D721Med (cell line): ENCODE measurements at regions not wholly inside any gene's neighbourhood (a gene's known extent, or its start where the extent isn't known, plus 50 kb on each side); places are given as distances from the start of the nearest gene placed in this dataset.

ENCODE experiments used
- DNase-seq: peaks from one replicate; pipeline ENCODE4 v3.0.0; 2011; ENCODE audit warnings: low spot score; ENCODE audit not compliant: insufficient read length
- FAIRE-seq: peaks from 2 replicates; lab custom pipeline; 2011; peaks lifted over from hg19 to GRCh38; lab: Jason Lieb, UNC
- TF ChIP-seq, protein P1 (sequence below): IDR thresholded peaks from 2 replicates; pipeline ENCODE4 v1.5.1; 2012; ENCODE audit warnings: mild to moderate bottlenecking, control low read depth; ENCODE audit not compliant: insufficient read depth; ENCODE audit errors: missing control alignments

DNA sequence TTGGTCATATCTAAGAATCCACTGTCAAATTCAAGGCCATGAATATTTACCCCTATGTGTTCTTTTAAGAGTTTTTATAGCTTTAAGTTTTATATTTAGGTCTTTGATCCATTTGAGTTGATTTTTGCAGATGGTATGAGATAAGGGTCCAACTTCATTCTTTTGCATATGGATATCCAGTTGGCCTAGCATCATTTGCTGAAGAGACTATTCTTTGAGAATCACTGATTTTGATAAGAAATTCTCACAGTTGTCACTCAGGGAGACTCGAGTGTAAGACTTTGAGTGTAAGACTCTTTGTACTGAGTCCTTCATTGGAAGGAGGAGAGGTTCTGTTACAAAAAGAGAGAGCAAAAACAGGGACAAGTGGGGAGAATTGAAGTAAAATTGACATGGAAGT lies 74.8 kb downstream of the CBLL2 start:
- DNase-seq (no peak), FAIRE-seq (no peak)
- TF ChIP-seq, protein P1, sequence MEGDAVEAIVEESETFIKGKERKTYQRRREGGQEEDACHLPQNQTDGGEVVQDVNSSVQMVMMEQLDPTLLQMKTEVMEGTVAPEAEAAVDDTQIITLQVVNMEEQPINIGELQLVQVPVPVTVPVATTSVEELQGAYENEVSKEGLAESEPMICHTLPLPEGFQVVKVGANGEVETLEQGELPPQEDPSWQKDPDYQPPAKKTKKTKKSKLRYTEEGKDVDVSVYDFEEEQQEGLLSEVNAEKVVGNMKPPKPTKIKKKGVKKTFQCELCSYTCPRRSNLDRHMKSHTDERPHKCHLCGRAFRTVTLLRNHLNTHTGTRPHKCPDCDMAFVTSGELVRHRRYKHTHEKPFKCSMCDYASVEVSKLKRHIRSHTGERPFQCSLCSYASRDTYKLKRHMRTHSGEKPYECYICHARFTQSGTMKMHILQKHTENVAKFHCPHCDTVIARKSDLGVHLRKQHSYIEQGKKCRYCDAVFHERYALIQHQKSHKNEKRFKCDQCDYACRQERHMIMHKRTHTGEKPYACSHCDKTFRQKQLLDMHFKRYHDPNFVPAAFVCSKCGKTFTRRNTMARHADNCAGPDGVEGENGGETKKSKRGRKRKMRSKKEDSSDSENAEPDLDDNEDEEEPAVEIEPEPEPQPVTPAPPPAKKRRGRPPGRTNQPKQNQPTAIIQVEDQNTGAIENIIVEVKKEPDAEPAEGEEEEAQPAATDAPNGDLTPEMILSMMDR = no peak

DNA sequence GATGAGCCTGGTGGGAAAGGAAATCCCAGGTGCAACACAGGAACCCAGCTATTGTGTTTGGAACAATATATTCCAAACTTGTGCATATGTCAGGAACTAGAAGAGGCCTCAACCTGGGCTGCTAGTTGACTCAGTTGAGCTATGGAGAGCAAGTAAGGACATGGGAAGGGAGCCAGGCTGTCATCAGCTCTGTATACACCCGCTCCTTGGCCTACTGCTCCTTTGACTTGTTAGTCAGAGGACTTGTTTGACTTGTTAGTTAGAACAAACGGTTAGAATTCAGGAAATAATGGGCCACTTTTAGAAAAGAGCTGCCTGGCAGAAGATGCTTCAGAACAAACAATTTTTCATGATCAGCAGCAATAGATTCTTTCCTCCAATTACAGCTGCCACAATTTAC lies 76.4 kb downstream of the CBLL2 start:
- FAIRE-seq = no peak
- TF ChIP-seq, protein P1 = no peak
- no peak for DNase-seq

DNA sequence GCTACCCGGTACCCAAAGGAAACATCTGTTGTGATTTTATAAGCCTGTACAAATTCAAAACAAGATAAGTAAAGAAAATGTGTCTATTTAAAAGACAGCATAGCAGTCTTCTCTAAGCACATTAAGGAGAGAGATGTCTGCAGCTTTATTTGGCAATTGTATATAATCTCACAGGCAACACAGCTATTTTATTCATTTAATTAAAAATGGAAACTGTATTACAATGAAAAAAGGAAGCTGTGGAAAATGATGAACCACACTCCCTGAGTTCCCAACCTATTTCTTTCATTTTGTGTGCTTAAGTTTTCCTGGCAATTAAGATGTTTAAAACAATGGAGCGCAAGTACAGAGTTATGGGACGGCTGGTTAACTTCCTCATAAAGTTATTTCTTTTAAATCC lies 78.4 kb downstream of the CBLL2 start:
- no peak for DNase-seq
- FAIRE-seq = no peak
- TF ChIP-seq, protein P1 = no peak

DNA sequence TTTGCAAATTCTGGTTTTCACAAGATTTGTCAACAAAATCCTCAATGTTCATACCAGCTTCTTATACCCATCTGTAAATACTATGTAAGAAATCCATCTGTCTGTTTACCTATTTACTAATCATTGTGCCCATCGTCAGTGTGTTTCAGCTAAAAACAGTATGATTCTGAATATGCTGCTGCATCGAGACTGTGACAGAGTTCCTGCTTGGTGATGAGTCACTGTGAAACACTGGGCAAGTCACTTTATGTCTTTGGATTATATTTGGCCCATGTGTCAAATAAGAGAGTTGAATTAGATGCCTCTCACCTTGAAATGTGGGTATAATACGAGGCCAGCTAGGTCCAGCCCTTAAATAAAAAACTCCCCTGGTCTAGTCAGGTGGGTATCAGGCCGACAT lies 79.3 kb downstream of the CBLL2 start:
- FAIRE-seq (no peak), DNase-seq (no peak)
- TF ChIP-seq, protein P1 = no peak

DNA sequence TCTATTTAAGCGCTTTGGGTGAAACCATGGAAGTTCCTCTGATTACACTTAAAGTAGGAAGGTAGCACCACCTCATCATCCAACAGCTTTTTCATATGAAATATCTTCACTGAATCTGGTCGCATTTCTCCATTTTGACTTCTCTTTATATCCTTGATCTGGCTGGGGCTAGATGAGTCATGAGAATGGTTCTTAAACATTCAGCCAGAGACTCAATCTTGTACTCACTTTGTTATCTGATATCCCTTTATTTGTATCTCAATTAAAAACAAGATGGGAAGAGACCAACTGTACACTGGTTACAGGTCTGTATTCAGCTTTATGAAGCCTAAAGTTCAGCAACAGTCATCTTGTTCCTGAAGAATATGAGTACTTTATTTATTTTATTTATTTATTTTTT lies 84.9 kb downstream of the CBLL2 start:
- no peak for DNase-seq
- TF ChIP-seq, protein P1 = no peak
- FAIRE-seq = no peak

DNA sequence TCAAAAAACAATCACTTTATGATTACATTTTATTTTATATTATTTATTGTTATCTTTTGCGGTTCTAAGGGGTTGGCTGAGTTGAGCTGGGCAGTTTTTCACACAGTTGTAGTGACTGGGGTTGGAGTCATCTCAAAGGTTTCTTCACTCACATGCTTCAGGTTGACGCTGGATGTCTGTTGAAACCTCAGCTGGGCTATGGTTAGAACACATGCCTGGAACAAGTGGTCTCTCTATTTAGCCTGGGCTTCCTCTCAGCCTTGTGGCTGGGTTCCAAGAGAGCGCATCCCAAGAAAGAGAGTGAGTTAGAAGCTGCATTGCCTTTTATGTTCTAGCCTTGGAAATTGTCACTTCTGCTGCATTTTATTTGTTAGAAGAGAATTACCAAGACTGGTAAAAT lies 87.4 kb downstream of the CBLL2 start:
- DNase-seq (no peak), FAIRE-seq (no peak)
- TF ChIP-seq, protein P1 = no peak

DNA sequence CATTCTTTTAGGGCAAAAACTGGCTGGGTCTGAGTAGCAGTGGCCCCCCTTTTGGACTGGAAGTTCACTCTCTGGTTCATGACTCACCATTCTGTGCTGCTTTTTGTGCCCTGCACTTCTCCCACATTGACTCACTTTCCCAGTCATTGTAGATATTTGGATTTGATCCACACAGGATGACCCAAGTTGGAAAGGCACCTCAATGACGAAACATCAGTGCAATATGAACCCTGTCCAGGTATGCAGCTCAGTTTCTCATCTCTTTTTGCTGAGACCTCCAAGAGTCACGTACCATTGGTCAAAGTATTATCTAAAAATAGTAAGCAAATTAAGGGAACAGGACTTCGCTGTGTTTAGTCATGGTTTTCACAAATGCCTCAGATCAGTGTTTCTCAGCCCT lies 92.7 kb downstream of the CBLL2 start:
- FAIRE-seq = no peak
- no peak for DNase-seq
- TF ChIP-seq, protein P1 = no peak
